HepG2 (cell line): ENCODE measurements at regions not wholly inside any gene's neighbourhood (a gene's known extent, or its start where the extent isn't known, plus 50 kb on each side); places are given as distances from the start of the nearest gene placed in this dataset.

ENCODE experiments used
- CHD2 ChIP-seq: IDR thresholded peaks from 2 replicates; pipeline ENCODE4 v1.6.1; 2011; ENCODE audit warnings: low read depth, low read length, improper control_type of control experiment
- DPF2 ChIP-seq: sonication (generic); formaldehyde crosslinking; IDR thresholded peaks from 2 replicates; pipeline ENCODE4 v1.4.0; 2020; ENCODE audit warnings: mild to moderate bottlenecking, low read depth, missing genetic modification reagents, borderline replicate concordance
- MAFF ChIP-seq: IDR thresholded peaks from 2 replicates; pipeline ENCODE4 v1.6.1; 2011; ENCODE audit warnings: low read depth, low read length, improper control_type of control experiment
- MTA1 ChIP-seq: sonication (generic); formaldehyde crosslinking; IDR thresholded peaks from 2 replicates; pipeline ENCODE4 v1.4.0; 2020; ENCODE audit warnings: missing genetic modification reagents, mild to moderate bottlenecking, borderline replicate concordance
- POLR2AphosphoS5 ChIP-seq: IDR thresholded peaks from 2 replicates; pipeline ENCODE4 v1.6.1; 2012; ENCODE audit warnings: low read depth, low read length
- SRSF9 ChIP-seq: fragments of 200-400 bp; formaldehyde crosslinking; IDR thresholded peaks from 2 replicates; pipeline ENCODE4 v1.6.1; 2018; ENCODE audit warnings: borderline replicate concordance, mild to moderate bottlenecking, low read depth, low read length; ENCODE audit not compliant: insufficient read depth, poor library complexity, severe bottlenecking
- SYNCRIP ChIP-seq: fragments of 200-400 bp; formaldehyde crosslinking; IDR thresholded peaks from 2 replicates; pipeline ENCODE4 v1.6.1; 2018; ENCODE audit warnings: mild to moderate bottlenecking, low read depth, low read length; ENCODE audit not compliant: insufficient read depth
- TF ChIP-seq, protein P1 (sequence below): sonication (generic); formaldehyde crosslinking; IDR thresholded peaks from one replicate; pipeline ENCODE4 v1.5.1; 2020; ENCODE audit warnings: mild to moderate bottlenecking, missing genetic modification reagents; ENCODE audit errors: not compliant biosample characterization
- TF ChIP-seq, protein P2 (sequence below): fragments of 450-650 bp; IDR thresholded peaks from 2 replicates; pipeline ENCODE4 v1.6.1; 2017
- TF ChIP-seq, protein P3 (sequence below): sonication (generic); formaldehyde crosslinking; IDR thresholded peaks from 2 replicates; pipeline ENCODE4 v1.4.0; 2020; ENCODE audit warnings: missing genetic modification reagents

DNA sequence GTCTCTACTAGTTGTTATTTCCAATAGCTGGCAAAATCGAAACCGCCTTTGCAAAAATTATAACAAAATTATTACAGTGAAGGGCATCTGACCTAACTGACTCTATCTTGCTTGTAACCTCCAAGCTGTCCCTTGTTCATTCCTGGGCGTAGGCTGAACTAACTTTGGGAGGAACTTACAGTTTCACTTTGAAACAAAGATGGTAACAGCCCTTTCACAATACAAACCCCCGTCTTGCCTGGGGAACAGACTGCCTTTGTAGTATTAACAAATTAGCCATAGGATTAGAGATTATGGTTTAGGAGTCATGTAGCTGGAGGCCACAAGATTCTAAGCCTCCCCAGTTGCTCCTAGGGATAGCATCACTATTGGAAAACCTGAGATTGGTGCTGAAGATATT is 131.6 kb upstream of the HSD17B12 start:
- TF ChIP-seq, protein P1, sequence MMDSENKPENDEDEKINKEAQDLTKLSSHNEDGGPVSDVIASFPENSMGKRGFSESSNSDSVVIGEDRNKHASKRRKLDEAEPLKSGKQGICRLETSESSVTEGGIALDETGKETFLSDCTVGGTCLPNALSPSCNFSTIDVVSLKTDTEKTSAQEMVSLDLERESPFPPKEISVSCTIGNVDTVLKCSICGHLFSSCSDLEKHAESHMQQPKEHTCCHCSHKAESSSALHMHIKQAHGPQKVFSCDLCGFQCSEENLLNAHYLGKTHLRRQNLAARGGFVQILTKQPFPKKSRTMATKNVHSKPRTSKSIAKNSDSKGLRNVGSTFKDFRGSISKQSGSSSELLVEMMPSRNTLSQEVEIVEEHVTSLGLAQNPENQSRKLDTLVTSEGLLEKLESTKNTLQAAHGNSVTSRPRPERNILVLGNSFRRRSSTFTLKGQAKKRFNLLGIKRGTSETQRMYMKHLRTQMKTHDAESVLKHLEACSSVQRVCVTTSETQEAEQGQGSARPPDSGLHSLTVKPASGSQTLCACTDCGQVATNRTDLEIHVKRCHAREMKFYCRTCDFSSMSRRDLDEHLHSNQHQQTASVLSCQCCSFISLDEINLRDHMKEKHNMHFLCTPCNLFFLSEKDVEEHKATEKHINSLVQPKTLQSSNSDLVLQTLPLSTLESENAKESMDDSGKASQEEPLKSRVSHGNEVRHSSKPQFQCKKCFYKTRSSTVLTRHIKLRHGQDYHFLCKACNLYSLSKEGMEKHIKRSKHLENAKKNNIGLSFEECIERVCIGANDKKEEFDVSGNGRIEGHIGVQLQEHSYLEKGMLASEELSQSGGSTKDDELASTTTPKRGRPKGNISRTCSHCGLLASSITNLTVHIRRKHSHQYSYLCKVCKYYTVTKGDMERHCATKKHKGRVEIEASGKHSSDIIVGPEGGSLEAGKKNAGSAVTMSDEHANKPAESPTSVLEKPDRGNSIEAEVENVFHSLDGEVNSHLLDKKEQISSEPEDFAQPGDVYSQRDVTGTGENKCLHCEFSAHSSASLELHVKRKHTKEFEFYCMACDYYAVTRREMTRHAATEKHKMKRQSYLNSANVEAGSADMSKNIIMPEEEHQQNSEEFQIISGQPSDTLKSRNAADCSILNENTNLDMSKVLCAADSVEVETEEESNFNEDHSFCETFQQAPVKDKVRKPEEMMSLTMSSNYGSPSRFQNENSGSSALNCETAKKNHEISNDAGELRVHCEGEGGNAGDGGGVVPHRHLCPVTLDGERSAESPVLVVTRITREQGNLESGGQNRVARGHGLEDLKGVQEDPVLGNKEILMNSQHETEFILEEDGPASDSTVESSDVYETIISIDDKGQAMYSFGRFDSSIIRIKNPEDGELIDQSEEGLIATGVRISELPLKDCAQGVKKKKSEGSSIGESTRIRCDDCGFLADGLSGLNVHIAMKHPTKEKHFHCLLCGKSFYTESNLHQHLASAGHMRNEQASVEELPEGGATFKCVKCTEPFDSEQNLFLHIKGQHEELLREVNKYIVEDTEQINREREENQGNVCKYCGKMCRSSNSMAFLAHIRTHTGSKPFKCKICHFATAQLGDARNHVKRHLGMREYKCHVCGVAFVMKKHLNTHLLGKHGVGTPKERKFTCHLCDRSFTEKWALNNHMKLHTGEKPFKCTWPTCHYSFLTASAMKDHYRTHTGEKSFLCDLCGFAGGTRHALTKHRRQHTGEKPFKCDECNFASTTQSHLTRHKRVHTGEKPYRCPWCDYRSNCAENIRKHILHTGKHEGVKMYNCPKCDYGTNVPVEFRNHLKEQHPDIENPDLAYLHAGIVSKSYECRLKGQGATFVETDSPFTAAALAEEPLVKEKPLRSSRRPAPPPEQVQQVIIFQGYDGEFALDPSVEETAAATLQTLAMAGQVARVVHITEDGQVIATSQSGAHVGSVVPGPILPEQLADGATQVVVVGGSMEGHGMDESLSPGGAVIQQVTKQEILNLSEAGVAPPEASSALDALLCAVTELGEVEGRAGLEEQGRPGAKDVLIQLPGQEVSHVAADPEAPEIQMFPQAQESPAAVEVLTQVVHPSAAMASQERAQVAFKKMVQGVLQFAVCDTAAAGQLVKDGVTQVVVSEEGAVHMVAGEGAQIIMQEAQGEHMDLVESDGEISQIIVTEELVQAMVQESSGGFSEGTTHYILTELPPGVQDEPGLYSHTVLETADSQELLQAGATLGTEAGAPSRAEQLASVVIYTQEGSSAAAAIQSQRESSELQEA (CRISPR knock-in tag): no peak
- TF ChIP-seq MTA1 (CRISPR knock-in tag) (no peak), CHD2 (no peak), DPF2 (CRISPR knock-in tag) (no peak), SYNCRIP (no peak), MAFF (no peak), SRSF9 (no peak), POLR2AphosphoS5 (no peak)
- TF ChIP-seq, protein P2, sequence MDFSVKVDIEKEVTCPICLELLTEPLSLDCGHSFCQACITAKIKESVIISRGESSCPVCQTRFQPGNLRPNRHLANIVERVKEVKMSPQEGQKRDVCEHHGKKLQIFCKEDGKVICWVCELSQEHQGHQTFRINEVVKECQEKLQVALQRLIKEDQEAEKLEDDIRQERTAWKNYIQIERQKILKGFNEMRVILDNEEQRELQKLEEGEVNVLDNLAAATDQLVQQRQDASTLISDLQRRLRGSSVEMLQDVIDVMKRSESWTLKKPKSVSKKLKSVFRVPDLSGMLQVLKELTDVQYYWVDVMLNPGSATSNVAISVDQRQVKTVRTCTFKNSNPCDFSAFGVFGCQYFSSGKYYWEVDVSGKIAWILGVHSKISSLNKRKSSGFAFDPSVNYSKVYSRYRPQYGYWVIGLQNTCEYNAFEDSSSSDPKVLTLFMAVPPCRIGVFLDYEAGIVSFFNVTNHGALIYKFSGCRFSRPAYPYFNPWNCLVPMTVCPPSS: no peak
- TF ChIP-seq, protein P3, sequence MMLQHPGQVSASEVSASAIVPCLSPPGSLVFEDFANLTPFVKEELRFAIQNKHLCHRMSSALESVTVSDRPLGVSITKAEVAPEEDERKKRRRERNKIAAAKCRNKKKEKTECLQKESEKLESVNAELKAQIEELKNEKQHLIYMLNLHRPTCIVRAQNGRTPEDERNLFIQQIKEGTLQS: no peak
